ENCODE measurements at regions not wholly inside any gene's neighbourhood (a gene's known extent, or its start where the extent isn't known, plus 50 kb on each side); places are given as distances from the start of the nearest gene placed in this dataset.
"Not testable (repeated sequence)": the region's sequence is repeated elsewhere in the genome, so short reads cannot be mapped to it uniquely, and the experiment has no call there.

DNA sequence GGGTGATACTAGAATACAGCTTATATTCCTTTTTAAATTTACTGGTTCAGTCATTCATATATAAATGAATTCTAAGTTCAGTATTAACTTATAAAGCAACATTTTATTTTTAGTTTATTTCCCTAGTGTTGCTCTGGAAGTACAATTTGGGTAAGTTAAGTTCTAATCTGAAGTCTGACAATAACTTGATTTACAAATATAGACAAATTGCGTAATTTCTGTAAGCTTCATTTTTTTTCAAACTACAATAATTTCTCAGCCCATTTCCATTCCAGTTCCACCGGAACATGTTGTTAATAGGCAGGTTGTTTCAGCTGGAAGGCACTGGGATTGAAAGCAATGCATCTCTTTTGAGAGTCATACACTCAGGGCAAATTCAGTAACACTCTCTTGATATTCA, 2000.7 kb downstream of the OLFM4 start:
- TF ChIP-seq, protein P1, sequence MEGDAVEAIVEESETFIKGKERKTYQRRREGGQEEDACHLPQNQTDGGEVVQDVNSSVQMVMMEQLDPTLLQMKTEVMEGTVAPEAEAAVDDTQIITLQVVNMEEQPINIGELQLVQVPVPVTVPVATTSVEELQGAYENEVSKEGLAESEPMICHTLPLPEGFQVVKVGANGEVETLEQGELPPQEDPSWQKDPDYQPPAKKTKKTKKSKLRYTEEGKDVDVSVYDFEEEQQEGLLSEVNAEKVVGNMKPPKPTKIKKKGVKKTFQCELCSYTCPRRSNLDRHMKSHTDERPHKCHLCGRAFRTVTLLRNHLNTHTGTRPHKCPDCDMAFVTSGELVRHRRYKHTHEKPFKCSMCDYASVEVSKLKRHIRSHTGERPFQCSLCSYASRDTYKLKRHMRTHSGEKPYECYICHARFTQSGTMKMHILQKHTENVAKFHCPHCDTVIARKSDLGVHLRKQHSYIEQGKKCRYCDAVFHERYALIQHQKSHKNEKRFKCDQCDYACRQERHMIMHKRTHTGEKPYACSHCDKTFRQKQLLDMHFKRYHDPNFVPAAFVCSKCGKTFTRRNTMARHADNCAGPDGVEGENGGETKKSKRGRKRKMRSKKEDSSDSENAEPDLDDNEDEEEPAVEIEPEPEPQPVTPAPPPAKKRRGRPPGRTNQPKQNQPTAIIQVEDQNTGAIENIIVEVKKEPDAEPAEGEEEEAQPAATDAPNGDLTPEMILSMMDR (IDR thresholded peaks at IDR 0.05) = no peak
- no peak for TF ChIP-seq POLR2A (IDR thresholded peaks at IDR 0.05)
- no peak overlapping the region for H3K27ac ChIP-seq
- H3K36me3 ChIP-seq = no peaks in the 10 kb centered on the region
- H3K4me3 ChIP-seq = no peak overlapping the region
- no peaks in the 10 kb centered on the region for H3K27me3 ChIP-seq
- H3K4me1 ChIP-seq = no peaks in the 10 kb centered on the region
- no peak for DNase-seq
- H3K9me3 ChIP-seq = no peaks in the 10 kb centered on the region

DNA sequence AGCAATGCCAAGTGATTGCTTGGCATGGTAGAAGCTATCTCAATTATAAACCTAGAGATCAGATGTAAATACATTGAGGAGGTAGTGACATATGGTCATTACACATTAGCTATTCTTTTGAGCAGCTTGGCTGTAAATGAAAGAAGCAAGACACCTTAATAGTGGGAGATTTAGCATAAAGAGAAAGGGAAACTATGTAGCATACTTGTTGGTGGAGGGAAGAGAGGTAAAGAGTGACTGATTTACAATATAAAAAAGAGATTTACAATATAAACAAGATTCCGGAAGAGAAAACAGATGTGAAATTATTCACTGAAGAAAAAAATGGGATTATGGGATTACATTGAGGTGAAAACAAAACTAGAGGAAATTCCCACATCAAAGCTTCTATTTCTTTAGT, 2009.6 kb downstream of the OLFM4 start:
- TF ChIP-seq POLR2A (IDR thresholded peaks at IDR 0.05) = no peak
- TF ChIP-seq, protein P1 (IDR thresholded peaks at IDR 0.05) = no peak
- no peak for DNase-seq
- H3K4me3 ChIP-seq = no peak overlapping the region
- no peaks in the 10 kb centered on the region for H3K27me3 ChIP-seq
- no peaks in the 10 kb centered on the region for H3K36me3 ChIP-seq
- H3K27ac ChIP-seq = no peak overlapping the region
- peaks cover 0 to 3% (median 0%) of the 10 kb centered on the region in 4 donors for H3K9me3 ChIP-seq
- H3K4me1 ChIP-seq = no peaks in the 10 kb centered on the region

DNA sequence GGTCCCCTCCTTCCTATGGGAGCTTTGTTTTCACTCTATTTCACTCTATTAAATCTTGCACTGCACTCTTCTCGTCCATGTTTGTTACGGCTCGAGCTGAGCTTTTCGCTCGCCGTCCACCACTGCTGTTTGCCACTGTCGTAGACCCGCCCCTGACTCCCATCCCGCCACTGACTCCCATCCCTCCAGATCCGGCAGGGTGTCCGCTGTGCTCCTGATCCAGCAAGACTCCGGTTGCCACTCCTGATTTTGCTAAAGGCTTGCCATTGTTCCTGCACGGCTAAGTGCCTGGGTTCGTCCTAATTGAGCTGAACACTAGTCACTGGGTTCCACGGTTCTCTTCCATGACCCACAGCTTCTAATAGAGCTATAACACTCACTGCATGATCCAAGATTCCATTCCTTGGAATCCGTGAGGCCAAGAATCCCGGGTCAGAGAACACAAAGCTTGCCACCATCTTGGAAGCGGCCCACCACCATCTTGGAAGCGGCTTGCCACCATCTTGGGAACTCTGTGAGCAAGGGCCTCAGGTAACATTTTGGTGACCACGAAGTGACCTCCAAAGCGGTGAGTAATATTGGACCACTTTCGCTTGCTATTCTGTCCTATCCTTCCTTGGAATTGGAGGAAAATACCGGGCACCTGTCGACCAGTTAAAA, 2025.4 kb downstream of the OLFM4 start:
- not testable (repeated sequence) for H3K36me3 ChIP-seq, H3K4me1 ChIP-seq, H3K27me3 ChIP-seq, H3K27ac ChIP-seq, H3K9me3 ChIP-seq, H3K4me3 ChIP-seq, DNase-seq

DNA sequence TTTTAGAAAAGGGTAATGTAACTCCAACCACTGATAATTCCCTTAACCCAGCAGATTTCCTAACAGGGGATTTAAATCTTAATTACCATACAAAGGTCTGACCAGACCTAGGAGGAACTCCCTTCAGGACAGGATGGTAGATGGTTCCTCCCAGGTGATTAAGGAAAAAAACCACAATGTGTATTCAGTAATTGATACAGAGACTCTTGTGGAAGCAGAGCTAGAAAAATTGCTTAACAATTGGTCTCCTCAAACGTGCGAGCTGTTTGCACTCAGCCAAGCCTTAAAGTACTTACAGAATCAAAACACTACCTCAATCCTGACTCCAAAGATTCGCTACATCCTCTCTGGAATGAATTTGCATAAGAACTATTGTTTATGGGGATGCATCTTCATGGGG, 2027.1 kb downstream of the OLFM4 start:
- H3K4me3 ChIP-seq, H3K9me3 ChIP-seq, H3K27ac ChIP-seq, DNase-seq, H3K36me3 ChIP-seq, H3K4me1 ChIP-seq, H3K27me3 ChIP-seq: not testable (repeated sequence)

DNA sequence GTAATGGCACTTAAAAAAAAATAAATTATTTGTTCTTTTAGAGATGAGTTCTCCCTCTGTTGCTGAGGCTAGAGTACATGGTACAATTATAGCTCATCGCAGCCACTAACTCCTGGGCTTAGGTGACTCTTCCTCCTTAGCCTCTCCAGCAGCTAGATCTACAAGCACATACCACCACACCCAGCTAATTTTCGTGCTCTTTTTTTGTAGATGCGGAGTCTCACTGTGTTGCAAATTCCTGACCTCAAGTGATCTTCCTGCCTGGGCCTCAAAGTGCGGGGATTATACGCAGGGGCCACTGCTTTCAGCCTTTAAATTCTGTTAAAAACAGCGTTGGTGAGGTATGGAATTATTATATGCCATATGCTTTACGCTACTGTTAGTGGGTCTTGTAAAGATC, 2034.0 kb downstream of the OLFM4 start:
- Histone ChIP-seq H3K27ac (no peak overlapping the region), H3K36me3 (no peaks in the 10 kb centered on the region), H3K9me3 (no peaks in the 10 kb centered on the region), H3K27me3 (no peaks in the 10 kb centered on the region), H3K4me1 (no peaks in the 10 kb centered on the region), H3K4me3 (no peak overlapping the region)
- no peak for DNase-seq
- TF ChIP-seq POLR2A (IDR thresholded peaks at IDR 0.05) = no peak
- TF ChIP-seq, protein P1 (IDR thresholded peaks at IDR 0.05) = no peak

DNA sequence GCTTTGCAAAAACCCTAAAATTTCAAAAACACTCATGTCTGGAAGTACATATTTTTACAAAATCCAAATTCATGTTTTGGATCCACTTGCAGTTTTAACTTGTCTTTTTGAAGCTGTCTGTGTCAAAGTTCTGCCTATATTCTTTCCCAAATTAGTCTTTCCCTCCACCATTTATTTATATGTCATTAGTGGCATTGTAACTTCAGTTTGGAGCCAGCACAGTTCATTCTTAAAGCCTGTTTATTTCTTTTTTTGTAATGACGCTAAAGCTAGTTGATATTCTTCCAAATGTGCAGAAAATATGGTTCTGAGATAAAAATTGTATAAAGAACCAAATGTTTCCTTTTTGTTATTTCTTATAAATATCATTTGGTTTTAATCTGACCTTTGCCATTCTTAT, 2039.3 kb downstream of the OLFM4 start:
- Histone ChIP-seq H3K36me3 (no peaks in the 10 kb centered on the region), H3K27me3 (no peaks in the 10 kb centered on the region), H3K4me3 (no peak overlapping the region), H3K4me1 (no peaks in the 10 kb centered on the region), H3K9me3 (no peaks in the 10 kb centered on the region), H3K27ac (no peak overlapping the region)
- no peak for TF ChIP-seq POLR2A (IDR thresholded peaks at IDR 0.05)
- TF ChIP-seq, protein P1 (IDR thresholded peaks at IDR 0.05) = no peak
- DNase-seq = no peak

DNA sequence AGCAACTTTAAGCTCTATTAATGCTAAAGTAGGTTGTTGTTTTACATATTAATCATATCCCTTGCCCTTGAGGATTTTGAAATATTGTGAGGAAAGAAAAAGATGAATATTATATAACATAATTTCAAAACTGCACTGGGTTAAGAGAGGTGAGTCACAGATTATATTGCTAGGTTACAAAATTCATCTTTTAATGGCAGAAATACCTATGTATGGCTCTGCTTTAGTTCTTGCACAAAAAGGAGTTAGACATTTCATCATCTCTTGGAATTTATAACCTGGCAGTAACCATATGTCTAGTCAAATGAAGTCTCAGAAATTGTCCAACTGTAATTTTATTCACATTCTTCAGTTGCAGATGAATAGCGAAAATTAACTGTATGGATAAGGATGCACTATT, 2041.1 kb downstream of the OLFM4 start:
- Histone ChIP-seq H3K27ac (no peak overlapping the region), H3K27me3 (no peaks in the 10 kb centered on the region), H3K36me3 (no peaks in the 10 kb centered on the region), H3K4me1 (no peaks in the 10 kb centered on the region), H3K4me3 (no peak overlapping the region), H3K9me3 (no peaks in the 10 kb centered on the region)
- TF ChIP-seq, protein P1 (IDR thresholded peaks at IDR 0.05) = no peak
- TF ChIP-seq POLR2A (IDR thresholded peaks at IDR 0.05) = no peak
- no peak for DNase-seq

Data from Peyer's patch (tissue), 4 donors.